ENCODE measurements at regions not wholly inside any gene's neighbourhood (a gene's known extent, or its start where the extent isn't known, plus 50 kb on each side); places are given as distances from the start of the nearest gene placed in this dataset.
"Not testable (repeated sequence)": the region's sequence is repeated elsewhere in the genome, so short reads cannot be mapped to it uniquely, and the experiment has no call there.

GRCh38 chr9:7313389-7313788, 486.2 kb downstream of the DMAC1 start:
- H3K36me3 Mint-ChIP-seq (ENCODE audit: low read depth): peaks cover 12% of the 10 kb centered on the region
- H3K4me1 Mint-ChIP-seq: peaks cover 3% of the 10 kb centered on the region
- no peak for TF ChIP-seq CTCF (conservative IDR thresholded peaks at IDR 0.05)
- DNase-seq: no peak
- H3K4me3 Mint-ChIP-seq: no peak overlapping the region
- peaks cover 5% of the 10 kb centered on the region for H3K27me3 Mint-ChIP-seq (ENCODE audit: insufficient read depth)
- no peak overlapping the region for H3K4me3 ChIP-seq (ENCODE audit: low read length)
- no peak overlapping the region for H3K9ac ChIP-seq (ENCODE audit: extremely low read depth, low read length, poor library complexity, severe bottlenecking)
- peaks cover 57% of the 10 kb centered on the region for H3K9me3 ChIP-seq (ENCODE audit: control insufficient read depth, low read length)
- H3K4me1 ChIP-seq (ENCODE audit: control insufficient read depth, insufficient read depth, low read length): no peaks in the 10 kb centered on the region
- WGBS, 2 experiments (ENCODE audit: insufficient coverage in 1 of 2, insufficient read length in 1 of 2): 88 to 100% methylated on average over 1 of the region's 1 CpG
- no peaks in the 10 kb centered on the region for H3K27me3 ChIP-seq (ENCODE audit: control insufficient read depth, insufficient read depth, low read length, poor library complexity, severe bottlenecking)
- H3K27ac ChIP-seq (ENCODE audit: low read depth, low read length): no peak overlapping the region
- H3K9me3 Mint-ChIP-seq: peaks cover 57% of the 10 kb centered on the region
- no peaks in the 10 kb centered on the region for H3K36me3 ChIP-seq (ENCODE audit: control insufficient read depth, insufficient read depth, low read length)
- H3K27ac Mint-ChIP-seq: no peak overlapping the region

GRCh38 chr9:7309051-7309450, 490.5 kb downstream of the DMAC1 start:
- not testable (repeated sequence) for H3K27me3 ChIP-seq (ENCODE audit: control insufficient read depth, insufficient read depth, low read length, poor library complexity, severe bottlenecking); H3K27ac ChIP-seq (ENCODE audit: low read depth, low read length); H3K27ac Mint-ChIP-seq; H3K4me3 ChIP-seq (ENCODE audit: low read length); H3K4me1 Mint-ChIP-seq; H3K27me3 Mint-ChIP-seq (ENCODE audit: insufficient read depth); DNase-seq; H3K36me3 ChIP-seq (ENCODE audit: control insufficient read depth, insufficient read depth, low read length); H3K9ac ChIP-seq (ENCODE audit: extremely low read depth, low read length, poor library complexity, severe bottlenecking); H3K4me1 ChIP-seq (ENCODE audit: control insufficient read depth, insufficient read depth, low read length); H3K4me3 Mint-ChIP-seq
- Mint-ChIP-seq H3K9me3 (peaks cover 69% of the 10 kb centered on the region), H3K36me3 (ENCODE audit: low read depth) (peaks cover 12% of the 10 kb centered on the region)
- peaks cover 66% of the 10 kb centered on the region for H3K9me3 ChIP-seq (ENCODE audit: control insufficient read depth, low read length)
- WGBS, 2 experiments (ENCODE audit: insufficient coverage in 1 of 2, insufficient read length in 1 of 2): 83% methylated on average over 6 of the region's 7 CpGs; no CpG with 5 or more reads in 1 of the 2 experiments

GRCh38 chr9:7305677-7306076, 493.9 kb downstream of the DMAC1 start:
- no peak overlapping the region for H3K27ac Mint-ChIP-seq
- H3K36me3 Mint-ChIP-seq (ENCODE audit: low read depth): peaks cover 12% of the 10 kb centered on the region
- no peak for TF ChIP-seq CTCF (conservative IDR thresholded peaks at IDR 0.05)
- H3K4me1 Mint-ChIP-seq: no peaks in the 10 kb centered on the region
- Histone ChIP-seq H3K27ac (ENCODE audit: low read depth, low read length) (no peak overlapping the region), H3K9me3 (ENCODE audit: control insufficient read depth, low read length) (peaks cover 34% of the 10 kb centered on the region), H3K4me1 (ENCODE audit: control insufficient read depth, insufficient read depth, low read length) (no peaks in the 10 kb centered on the region), H3K9ac (ENCODE audit: extremely low read depth, low read length, poor library complexity, severe bottlenecking) (no peak overlapping the region), H3K36me3 (ENCODE audit: control insufficient read depth, insufficient read depth, low read length) (no peaks in the 10 kb centered on the region), H3K27me3 (ENCODE audit: control insufficient read depth, insufficient read depth, low read length, poor library complexity, severe bottlenecking) (no peaks in the 10 kb centered on the region), H3K4me3 (ENCODE audit: low read length) (no peak overlapping the region)
- H3K9me3 Mint-ChIP-seq: peaks cover 40% of the 10 kb centered on the region
- no peaks in the 10 kb centered on the region for H3K27me3 Mint-ChIP-seq (ENCODE audit: insufficient read depth)
- DNase-seq: no peak
- 93 to 100% methylated on average over 1 to 3 of the region's 3 CpGs for WGBS, 2 experiments (ENCODE audit: insufficient coverage in 1 of 2, insufficient read length in 1 of 2)
- no peak overlapping the region for H3K4me3 Mint-ChIP-seq

GRCh38 chr9:7304627-7304995, 495.0 kb downstream of the DMAC1 start:
- Histone ChIP-seq H3K4me3 (ENCODE audit: low read length) (no peak overlapping the region), H3K4me1 (ENCODE audit: control insufficient read depth, insufficient read depth, low read length) (no peaks in the 10 kb centered on the region), H3K36me3 (ENCODE audit: control insufficient read depth, insufficient read depth, low read length) (no peaks in the 10 kb centered on the region), H3K9me3 (ENCODE audit: control insufficient read depth, low read length) (peaks cover 23% of the 10 kb centered on the region), H3K9ac (ENCODE audit: extremely low read depth, low read length, poor library complexity, severe bottlenecking) (no peak overlapping the region), H3K27me3 (ENCODE audit: control insufficient read depth, insufficient read depth, low read length, poor library complexity, severe bottlenecking) (no peaks in the 10 kb centered on the region), H3K27ac (ENCODE audit: low read depth, low read length) (no peak overlapping the region)
- TF ChIP-seq CTCF (conservative IDR thresholded peaks at IDR 0.05): no peak
- Mint-ChIP-seq H3K27me3 (ENCODE audit: insufficient read depth) (no peaks in the 10 kb centered on the region), H3K4me1 (no peaks in the 10 kb centered on the region), H3K4me3 (no peak overlapping the region), H3K36me3 (ENCODE audit: low read depth) (peaks cover 5% of the 10 kb centered on the region), H3K27ac (no peak overlapping the region), H3K9me3 (peaks cover 29% of the 10 kb centered on the region)
- 79 to 81% methylated on average over 3 to 5 of the region's 5 CpGs for WGBS, 2 experiments (ENCODE audit: insufficient coverage in 1 of 2, insufficient read length in 1 of 2)
- DNase-seq: no peak
